Activated CD8-positive, alpha-beta T cell treated with anti-CD3 and anti-CD28 coated beads for 36 hours (primary cell): ENCODE measurements at regions not wholly inside any gene's neighbourhood (a gene's known extent, or its start where the extent isn't known, plus 50 kb on each side); places are given as distances from the start of the nearest gene placed in this dataset.

Experiments
- ATAC-seq: fragments of 200-7000 bp; cut with Tn5 transposase; one replicate; pipeline ENCODE4 v1.10.0; 2021; ENCODE audit warnings: mild to moderate bottlenecking, moderate library complexity
- CTCF ChIA-PET: fragments of 350-600 bp; sonication (Branson Sonifier 250); formaldehyde crosslinking; loops from one replicate; lab custom pipeline; 2021; ENCODE audit warnings: antibody characterized with exemption; lab: Charles Lee
- POLR2A ChIA-PET: fragments of 350-600 bp; sonication (Branson Sonifier 250); formaldehyde crosslinking; loops from one replicate; lab custom pipeline; 2021; ENCODE audit warnings: antibody characterized with exemption; lab: Charles Lee
- DNase-seq: peaks from one replicate; pipeline ENCODE4 v3.0.0-alpha.2; 2020
- H3K27ac Mint-ChIP-seq: one replicate; pipeline ENCODE4 v1.8.0; 2021; ENCODE audit warnings: mild to moderate bottlenecking, mixed read lengths
- H3K27me3 Mint-ChIP-seq: one replicate; pipeline ENCODE4 v1.8.0; 2021; ENCODE audit warnings: mixed read lengths
- H3K36me3 Mint-ChIP-seq: one replicate; pipeline ENCODE4 v1.8.0; 2021; ENCODE audit warnings: low read depth, mixed read lengths
- H3K4me1 Mint-ChIP-seq: one replicate; pipeline ENCODE4 v1.8.0; 2021; ENCODE audit warnings: low read depth, mixed read lengths
- H3K4me3 Mint-ChIP-seq: one replicate; pipeline ENCODE4 v1.8.0; 2021; ENCODE audit warnings: mild to moderate bottlenecking, moderate library complexity, mixed read lengths
- H3K9me3 Mint-ChIP-seq: one replicate; pipeline ENCODE4 v1.8.0; 2021; ENCODE audit warnings: mixed read lengths
- CTCF ChIP-seq: fragments of 200-600 bp; IDR thresholded peaks from one replicate; pipeline ENCODE4 v1.8.0; 2022; ENCODE audit warnings: antibody characterized with exemption, mild to moderate bottlenecking
- intact Hi-C: fragments of 100-400 bp; cut with micrococcal nuclease; formaldehyde crosslinking; loops from one replicate; pipeline ENCODE4 v1.10.0; 2022

DNA sequence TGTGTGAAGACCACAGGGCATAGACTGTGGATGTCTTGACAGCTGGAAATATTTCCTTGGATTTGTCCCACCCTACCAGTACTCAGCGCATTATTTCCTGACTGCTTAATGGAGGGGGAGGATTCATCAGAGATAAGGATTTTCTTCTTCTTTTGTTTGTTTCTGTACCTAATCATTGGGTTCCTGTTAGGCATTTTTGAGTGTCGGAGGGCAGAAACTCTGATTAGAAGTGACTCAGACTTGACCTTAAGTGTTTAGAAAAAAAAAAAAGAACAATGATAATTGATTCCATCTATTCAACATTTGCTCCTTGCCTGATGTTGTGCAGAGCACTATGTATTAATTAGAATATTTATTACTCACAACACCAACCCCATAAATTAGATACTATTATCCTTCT lies 78.5 kb upstream of the SYNPR start:
- no peak overlapping the region for H3K4me3 Mint-ChIP-seq

DNA sequence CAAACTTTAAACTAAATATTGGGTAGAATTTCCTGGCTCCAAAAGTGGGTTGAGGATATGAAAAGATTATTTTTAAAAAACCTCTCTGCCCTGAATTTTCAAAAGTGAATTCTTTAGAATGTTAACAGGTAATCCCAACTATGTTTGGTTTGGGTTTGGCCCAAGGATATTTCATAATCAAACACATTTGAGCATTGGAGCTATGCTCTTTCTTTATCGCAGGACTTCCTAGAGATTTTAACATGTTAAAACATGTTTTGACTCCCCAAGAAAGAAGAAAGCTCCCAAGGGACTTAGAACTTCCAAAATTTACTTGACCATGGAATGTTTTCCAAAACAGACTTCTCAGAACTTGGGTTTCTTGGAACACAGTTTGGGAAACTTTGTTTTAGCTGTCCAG lies 75.6 kb upstream of the SYNPR start:
- Mint-ChIP-seq H3K4me1 (no peaks in the 10 kb centered on the region), H3K27ac (no peak overlapping the region), H3K4me3 (no peak overlapping the region)

More for the DNA sequence above, 78.5 kb upstream of the SYNPR start:
- H3K4me1 Mint-ChIP-seq, result no peaks in the 10 kb centered on the region
- H3K27ac Mint-ChIP-seq, result no peak overlapping the region
- CTCF ChIA-PET, result interaction anchor here (1.6 kb wide), 1 partner anchor 10 kb away, joined by 4 read pairs; no protein-coding TSS in a partner anchor
- no peak for TF ChIP-seq CTCF
- no peaks in the 10 kb centered on the region for H3K9me3 Mint-ChIP-seq
- DNase-seq, result no peak
- POLR2A ChIA-PET, result no interaction called here
- ATAC-seq, result no peak
- no peaks in the 10 kb centered on the region for H3K27me3 Mint-ChIP-seq
- intact Hi-C loops, result no loop called here
- no peaks in the 10 kb centered on the region for H3K36me3 Mint-ChIP-seq

DNA sequence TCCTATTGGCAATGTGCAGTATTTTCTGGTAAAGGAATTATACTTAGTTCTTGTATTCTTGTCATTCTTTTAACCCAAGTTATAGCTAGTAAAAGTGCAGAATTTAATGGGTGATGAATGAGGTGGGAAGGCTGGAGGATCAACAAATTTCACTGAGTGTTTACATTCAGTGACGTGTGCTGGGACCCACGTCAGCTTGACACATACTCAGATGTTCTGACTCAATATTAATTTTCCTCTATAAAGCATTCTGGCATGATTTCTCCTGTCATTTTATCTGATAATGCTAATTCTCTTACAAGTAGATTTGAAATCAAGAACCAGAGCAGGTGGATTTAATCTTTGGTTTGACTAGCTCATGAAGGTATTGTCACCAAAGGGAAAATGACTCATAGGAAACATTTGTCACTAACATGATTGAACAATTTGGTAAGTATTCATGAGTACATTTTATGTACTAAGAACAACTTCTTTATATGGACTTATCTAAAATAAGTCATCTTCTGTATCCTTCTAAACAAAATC lies 71.0 kb upstream of the SYNPR start:
- Mint-ChIP-seq H3K27ac (no peak overlapping the region), H3K27me3 (no peaks in the 10 kb centered on the region), H3K4me1 (no peaks in the 10 kb centered on the region), H3K9me3 (peaks cover 4% of the 10 kb centered on the region), H3K4me3 (no peak overlapping the region), H3K36me3 (no peaks in the 10 kb centered on the region)
- intact Hi-C loops, result no loop called here
- no peak for TF ChIP-seq CTCF
- ChIA-PET CTCF (no interaction called here), POLR2A (no interaction called here)
- DNase-seq (no peak), ATAC-seq (no peak)

More for the DNA sequence above, 75.6 kb upstream of the SYNPR start:
- DNase-seq, result no peak
- ATAC-seq, result no peak
- no peaks in the 10 kb centered on the region for H3K36me3 Mint-ChIP-seq
- ChIA-PET CTCF (no interaction called here), POLR2A (no interaction called here)
- intact Hi-C loops, result no loop called here
- no peaks in the 10 kb centered on the region for H3K27me3 Mint-ChIP-seq
- peaks cover 4% of the 10 kb centered on the region for H3K9me3 Mint-ChIP-seq
- no peak for TF ChIP-seq CTCF

DNA sequence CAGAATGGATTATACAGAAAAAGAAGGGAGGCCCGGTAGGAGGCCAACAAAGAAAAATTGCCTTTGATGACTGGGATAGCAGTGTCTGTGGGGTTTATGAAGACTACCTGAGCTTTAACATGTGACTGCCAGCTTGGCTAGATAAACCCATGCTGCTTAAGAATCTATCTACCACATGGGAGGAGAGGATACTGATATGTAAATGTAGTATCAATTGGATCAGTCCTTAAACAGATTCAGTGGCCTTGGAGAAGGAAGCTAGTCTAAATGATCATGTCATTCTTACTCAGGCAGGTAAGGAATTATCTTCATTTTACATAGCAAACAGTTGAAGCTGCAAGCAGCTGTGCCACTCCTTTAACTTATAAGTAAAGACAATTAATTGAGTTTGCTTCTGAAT lies 50.0 kb upstream of the SYNPR start:
- Mint-ChIP-seq H3K4me3 (no peak overlapping the region), H3K27me3 (no peaks in the 10 kb centered on the region), H3K27ac (no peak overlapping the region), H3K4me1 (no peaks in the 10 kb centered on the region), H3K9me3 (no peaks in the 10 kb centered on the region), H3K36me3 (no peaks in the 10 kb centered on the region)
- ATAC-seq (no peak), DNase-seq (no peak)
- no peak for TF ChIP-seq CTCF
- POLR2A ChIA-PET, result no interaction called here
- CTCF ChIA-PET, result interaction anchor here (0.9 to 1.2 kb wide), 3 partner anchors 10 to 605 kb away, joined by 3 to 5 read pairs (median 4); no protein-coding TSS in a partner anchor
- intact Hi-C loops, result loop anchor here (10.0 kb wide), 1 partner anchor 603 kb away; no protein-coding TSS in a partner anchor
